GM10266 (cell line): ENCODE measurements at regions not wholly inside any gene's neighbourhood (a gene's known extent, or its start where the extent isn't known, plus 50 kb on each side); places are given as distances from the start of the nearest gene placed in this dataset.

ENCODE experiments used
- DNase-seq: peaks from one replicate; pipeline ENCODE4 v3.0.0; 2012; ENCODE audit errors: extremely low spot score
- CTCF ChIP-seq: IDR thresholded peaks from 2 replicates; pipeline ENCODE4 v1.5.1; 2012; ENCODE audit warnings: mild to moderate bottlenecking, low read depth; ENCODE audit not compliant: control insufficient read depth, insufficient read depth; ENCODE audit errors: missing control alignments

GRCh38 chr10:108836362-108836761, 1086.9 kb downstream of the XPNPEP1 start:
- no peak for DNase-seq
- no peak for TF ChIP-seq CTCF

- no peak for TF ChIP-seq CTCF
- DNase-seq, result no peak
These were observed 1101.3 kb downstream of the XPNPEP1 start for GRCh38 chr10:108822026-108822425.

- no peak for DNase-seq
- TF ChIP-seq CTCF, result no peak
These were observed 1104.0 kb downstream of the XPNPEP1 start for GRCh38 chr10:108819302-108819701.

GRCh38 chr10:108817584-108817983, 1105.7 kb downstream of the XPNPEP1 start:
- TF ChIP-seq CTCF, result no peak
- DNase-seq, result no peak

GRCh38 chr10:108817135-108817534, 1106.2 kb downstream of the XPNPEP1 start:
- no peak for TF ChIP-seq CTCF
- DNase-seq, result no peak

GRCh38 chr10:108812906-108813305, 1110.4 kb downstream of the XPNPEP1 start:
- no peak for DNase-seq
- no peak for TF ChIP-seq CTCF

GRCh38 chr10:108812296-108812695, 1111.0 kb downstream of the XPNPEP1 start:
- DNase-seq, result no peak
- TF ChIP-seq CTCF, result no peak
